Calu3 (cell line): ENCODE measurements at regions not wholly inside any gene's neighbourhood (a gene's known extent, or its start where the extent isn't known, plus 50 kb on each side); places are given as distances from the start of the nearest gene placed in this dataset.
A peak's percentile ranks its signal among the peaks of the same experiment; 100 is the strongest.

ENCODE experiments used
- BruUV-seq: library from RNA; stranded (reverse); fragments of 400-500 nt; replicated peaks from 2 replicates; lab custom pipeline; 2021; lab: Mats Ljungman, UMichigan
- CTCF ChIA-PET: fragments of 300-600 bp; sonication (Branson Sonifier 250); formaldehyde crosslinking; loops from one replicate; lab custom pipeline; 2022; ENCODE audit warnings: antibody characterized with exemption; lab: Charles Lee
- DNase-seq: peaks from one replicate; pipeline ENCODE4 v3.0.0; 2022
- H3K27ac Mint-ChIP-seq: one replicate; pipeline ENCODE4 v1.8.0; 2022; ENCODE audit warnings: mixed read lengths; ENCODE audit not compliant: unreplicated experiment
- H3K27me3 Mint-ChIP-seq: one replicate; pipeline ENCODE4 v1.8.0; 2022; ENCODE audit warnings: mixed read lengths; ENCODE audit not compliant: unreplicated experiment
- H3K36me3 Mint-ChIP-seq: one replicate; pipeline ENCODE4 v1.8.0; 2022; ENCODE audit warnings: mild to moderate bottlenecking, moderate library complexity, mixed read lengths; ENCODE audit not compliant: insufficient read depth, unreplicated experiment
- H3K4me1 Mint-ChIP-seq: one replicate; pipeline ENCODE4 v1.8.0; 2022; ENCODE audit warnings: mild to moderate bottlenecking, low read depth, mixed read lengths; ENCODE audit not compliant: unreplicated experiment
- H3K4me3 Mint-ChIP-seq: one replicate; pipeline ENCODE4 v1.8.0; 2022; ENCODE audit warnings: mild to moderate bottlenecking, low read depth, moderate library complexity, mixed read lengths; ENCODE audit not compliant: unreplicated experiment
- H3K9me3 Mint-ChIP-seq: one replicate; pipeline ENCODE4 v1.8.0; 2022; ENCODE audit warnings: low read depth, mixed read lengths; ENCODE audit not compliant: unreplicated experiment
- CTCF ChIP-seq: fragments of 200-600 bp; IDR thresholded peaks from one replicate; pipeline ENCODE4 v1.8.0; 2022; ENCODE audit warnings: antibody characterized with exemption; ENCODE audit not compliant: unreplicated experiment
- intact Hi-C: fragments of 100-400 bp; cut with micrococcal nuclease; formaldehyde crosslinking; loops from one replicate; pipeline ENCODE4 v1.10.0; 2022; ENCODE audit not compliant: unreplicated experiment

GRCh38 chr13:73465617-73465971, 406.8 kb downstream of the KLF5 start:
- peaks cover 4% of the 10 kb centered on the region for H3K9me3 Mint-ChIP-seq
- peak overlapping the region; percentile 86 for H3K27ac Mint-ChIP-seq
- intact Hi-C loops, result loop anchor here (1.0 to 10.0 kb wide), 3 partner anchors 43 to 237 kb away; no protein-coding TSS in a partner anchor
- no peaks in the 10 kb centered on the region for H3K4me1 Mint-ChIP-seq
- H3K36me3 Mint-ChIP-seq, result no peaks in the 10 kb centered on the region
- TF ChIP-seq CTCF, result no peak
- no peaks in the 10 kb centered on the region for H3K27me3 Mint-ChIP-seq
- peak; percentile 13 for DNase-seq
- no TSS peak for BruUV-seq
- CTCF ChIA-PET, result no interaction called here
- H3K4me3 Mint-ChIP-seq, result no peak overlapping the region

DNA sequence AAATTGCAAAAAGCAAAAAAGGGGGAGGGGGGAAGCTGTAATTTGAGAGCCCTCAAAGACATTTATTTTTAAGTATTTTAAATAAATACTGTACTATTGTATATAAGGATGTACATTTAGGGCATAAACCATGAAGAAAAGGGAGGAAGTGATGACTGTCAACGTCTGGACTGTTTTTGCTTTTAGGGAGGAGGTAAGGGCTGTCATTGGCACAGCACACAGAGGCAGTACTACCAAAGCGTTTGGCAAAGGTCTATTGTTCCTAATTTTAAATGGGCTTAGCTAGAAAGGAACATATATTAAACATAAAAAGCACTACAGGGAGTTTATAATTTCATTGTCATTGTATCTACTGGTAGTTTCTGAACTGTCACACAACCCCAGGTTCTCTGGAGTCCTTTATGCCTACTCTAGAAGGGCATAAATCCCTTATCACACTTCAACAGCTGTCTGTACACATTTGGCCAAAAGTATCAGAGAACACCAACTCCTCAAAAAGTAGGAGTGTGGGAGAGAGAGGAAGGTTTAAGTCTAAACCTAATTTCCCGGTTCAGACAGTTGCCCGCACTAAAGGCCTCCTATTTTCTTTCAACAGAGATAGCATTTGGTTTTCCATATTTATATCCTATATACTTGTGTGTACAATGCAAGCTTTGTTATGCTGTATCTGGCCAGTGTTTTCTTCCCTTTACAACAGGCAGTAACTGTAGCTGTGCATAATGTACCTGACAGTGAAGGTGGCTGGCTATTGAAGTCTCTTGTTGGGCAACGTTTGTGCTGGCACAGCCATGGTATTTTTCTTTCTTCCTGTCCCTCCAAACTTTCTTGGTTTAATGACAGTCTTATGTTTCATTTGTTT, 406.2 kb downstream of the KLF5 start:
- no peak overlapping the region for H3K4me3 Mint-ChIP-seq
- H3K9me3 Mint-ChIP-seq, result peaks cover 8% of the 10 kb centered on the region
- H3K36me3 Mint-ChIP-seq, result no peaks in the 10 kb centered on the region
- intact Hi-C loops, result loop anchor here (1.0 to 10.0 kb wide), 3 partner anchors 43 to 237 kb away; no protein-coding TSS in a partner anchor
- no peaks in the 10 kb centered on the region for H3K27me3 Mint-ChIP-seq
- no peaks in the 10 kb centered on the region for H3K4me1 Mint-ChIP-seq
- H3K27ac Mint-ChIP-seq, result peak overlapping the region; percentile 86
- BruUV-seq, result no TSS peak
- no peak for DNase-seq
- CTCF ChIA-PET, result no interaction called here
- TF ChIP-seq CTCF, result no peak

- Mint-ChIP-seq H3K27ac (no peak overlapping the region), H3K36me3 (no peaks in the 10 kb centered on the region), H3K4me1 (no peaks in the 10 kb centered on the region), H3K27me3 (no peaks in the 10 kb centered on the region), H3K4me3 (no peak overlapping the region), H3K9me3 (peaks cover 4% of the 10 kb centered on the region)
- no peak for TF ChIP-seq CTCF
- BruUV-seq, result no TSS peak
- CTCF ChIA-PET, result interaction anchor here (0.5 kb wide), 1 partner anchor 27 kb away, joined by 3 read pairs; no protein-coding TSS in a partner anchor
- intact Hi-C loops, result loop anchor here (10.0 kb wide), 1 partner anchor 213 kb away; no protein-coding TSS in a partner anchor
- no peak for DNase-seq
These were observed 403.4 kb downstream of the KLF5 start for GRCh38 chr13:73462241-73462640.

- Mint-ChIP-seq H3K36me3 (no peaks in the 10 kb centered on the region), H3K9me3 (peaks cover 3% of the 10 kb centered on the region), H3K27me3 (no peaks in the 10 kb centered on the region), H3K4me3 (no peak overlapping the region), H3K4me1 (no peaks in the 10 kb centered on the region), H3K27ac (peak overlapping the region; percentile 56)
- BruUV-seq, result no TSS peak
- no peak for TF ChIP-seq CTCF
- intact Hi-C loops, result no loop called here
- no peak for DNase-seq
- CTCF ChIA-PET, result no interaction called here
These were observed 392.6 kb downstream of the KLF5 start for GRCh38 chr13:73451221-73452029.
